ENCODE measurements at regions not wholly inside any gene's neighbourhood (a gene's known extent, or its start where the extent isn't known, plus 50 kb on each side); places are given as distances from the start of the nearest gene placed in this dataset.
"Not testable (repeated sequence)": the region's sequence is repeated elsewhere in the genome, so short reads cannot be mapped to it uniquely, and the experiment has no call there.

- DNase-seq = no peak
Observed at GRCh38 chr9:135299651-135300345, 179.8 kb upstream of the PPP1R26 start.

DNA sequence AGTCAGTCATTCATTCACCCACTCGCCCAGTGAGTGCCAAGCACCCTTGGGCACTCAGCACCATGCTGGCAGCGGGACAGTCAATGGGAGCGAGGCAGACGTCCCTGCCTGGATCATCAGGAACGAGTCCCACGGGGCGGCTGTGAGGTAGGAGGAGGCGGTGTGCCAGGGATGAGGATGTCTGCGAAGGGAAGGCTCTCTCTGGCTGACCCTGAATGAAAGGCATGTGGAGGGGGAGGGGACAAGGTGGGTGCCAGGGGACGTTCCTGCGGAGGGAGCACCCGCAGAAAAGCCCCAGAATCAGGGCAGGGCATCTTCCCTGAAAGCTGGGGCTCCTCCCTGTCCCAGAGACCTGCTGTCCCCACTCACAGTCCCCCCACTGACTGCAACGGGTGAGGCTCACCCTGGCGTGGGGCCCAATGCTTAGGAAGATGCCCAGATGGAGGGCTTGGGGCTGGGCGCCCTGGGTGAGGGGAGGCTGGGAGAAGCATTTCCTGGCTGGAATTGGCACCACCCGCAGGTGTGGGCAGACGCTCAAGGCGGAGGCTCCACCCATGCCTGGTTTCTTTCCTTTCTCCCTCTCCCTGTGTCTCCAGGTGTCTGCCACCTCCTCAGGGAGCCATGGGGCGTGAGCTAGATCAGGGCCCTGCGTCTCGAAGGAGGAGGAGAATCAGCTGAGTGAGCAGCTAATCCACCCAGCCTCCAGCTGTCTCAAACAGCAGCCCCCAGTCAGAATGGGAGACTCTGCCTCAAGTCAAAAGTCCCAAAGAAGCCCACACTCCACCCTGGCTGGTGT is 179.0 kb upstream of the PPP1R26 start:
- DNase-seq = no peak

- no peak for DNase-seq
Observed at GRCh38 chr9:135301271-135302263, 178.0 kb upstream of the PPP1R26 start.

- DNase-seq = no peak
Observed at GRCh38 chr9:135302329-135303279, 177.0 kb upstream of the PPP1R26 start.

DNA sequence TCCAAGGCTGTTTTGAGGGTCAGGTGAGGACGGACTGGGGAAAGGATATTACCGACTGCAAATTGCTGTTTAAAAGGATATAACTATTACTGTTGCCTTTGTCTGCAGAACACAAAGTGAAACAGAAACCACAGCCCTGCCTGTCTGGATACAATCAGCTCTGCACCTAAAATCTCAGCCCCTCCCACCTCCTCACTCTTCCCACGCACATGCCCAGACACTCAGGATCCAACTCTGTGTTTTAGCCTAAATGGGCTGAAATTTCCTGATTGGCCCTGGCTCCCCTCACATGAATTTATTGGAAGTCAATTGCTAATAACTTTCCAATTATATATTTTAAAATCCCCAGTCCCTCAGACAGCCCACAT is 176.3 kb upstream of the PPP1R26 start:
- DNase-seq = no peak

- DNase-seq = no peak
Observed at GRCh38 chr9:135303865-135304499, 175.6 kb upstream of the PPP1R26 start.

- DNase-seq = no peak
Observed at GRCh38 chr9:135304886-135305285, 174.7 kb upstream of the PPP1R26 start.

DNA sequence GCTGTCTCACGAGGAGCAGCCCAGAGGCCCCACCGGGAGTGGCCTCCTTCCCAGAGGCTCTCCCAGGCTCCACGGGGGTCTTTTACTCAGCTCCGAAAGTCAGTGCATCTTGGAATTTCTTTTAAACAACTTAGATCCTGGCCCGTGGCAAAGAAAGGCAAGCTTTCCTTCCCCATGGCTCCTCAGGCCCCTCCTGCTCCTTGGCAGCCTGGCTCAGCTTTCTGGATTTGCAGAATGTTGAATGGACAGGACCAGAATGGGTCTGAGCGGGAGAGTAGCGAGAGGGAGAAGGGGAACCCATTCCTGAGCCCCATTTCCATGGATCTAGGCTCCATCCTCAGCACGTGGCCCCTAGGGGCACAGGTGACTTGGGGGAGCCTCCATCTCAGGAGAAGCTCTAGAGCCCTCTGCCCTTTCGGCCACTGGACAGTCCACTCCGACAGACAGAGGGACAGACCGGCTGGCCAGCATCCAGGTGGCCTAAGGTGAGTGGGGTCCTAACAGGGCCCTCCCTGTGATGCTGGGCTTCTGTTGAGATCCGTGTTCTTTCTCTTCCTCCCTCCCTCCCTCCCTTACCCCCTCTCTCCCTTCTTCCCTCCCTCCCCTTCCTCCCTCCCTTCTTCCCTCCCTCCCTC is 173.9 kb upstream of the PPP1R26 start:
- no peak for DNase-seq

DNA sequence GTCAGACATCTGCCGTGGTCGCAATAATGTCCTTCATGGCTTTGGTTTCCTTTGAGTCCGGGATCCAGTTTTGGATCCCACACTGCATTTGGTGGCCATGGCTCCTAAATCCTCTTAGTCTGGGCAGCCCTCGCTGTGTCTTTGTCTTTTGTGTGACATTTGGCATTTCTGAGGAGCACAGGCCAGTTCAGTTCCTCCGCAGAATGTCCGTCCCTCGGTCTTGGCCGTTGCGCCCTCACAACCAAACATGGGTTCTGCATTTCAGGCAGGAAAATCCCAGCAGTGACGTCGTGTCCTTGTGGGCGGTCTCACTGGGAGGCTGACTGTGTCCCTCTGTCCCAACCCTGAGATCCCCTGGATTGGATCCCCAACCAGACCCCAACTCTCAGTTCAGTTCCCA is 172.9 kb upstream of the PPP1R26 start:
- DNase-seq = no peak

DNA sequence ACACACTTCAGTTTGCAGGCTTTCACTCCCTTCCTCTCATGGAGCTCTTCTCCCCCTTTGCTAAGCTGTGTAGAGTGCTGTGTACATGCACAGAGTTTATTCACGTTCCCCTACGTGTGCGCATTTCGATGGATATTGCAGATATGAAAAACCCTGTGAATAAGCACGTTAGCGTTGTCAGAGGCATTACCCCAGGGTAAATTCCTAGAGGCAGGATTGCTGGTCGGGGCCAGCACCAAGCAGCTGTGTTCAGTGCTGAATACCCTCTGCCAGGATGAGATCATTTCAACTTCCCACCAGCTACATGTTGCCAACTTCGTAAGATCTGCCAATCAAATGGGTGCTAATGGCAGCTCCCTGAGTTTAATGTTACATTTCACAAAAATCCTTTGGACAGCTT is 172.3 kb upstream of the PPP1R26 start:
- DNase-seq = no peak

DNA sequence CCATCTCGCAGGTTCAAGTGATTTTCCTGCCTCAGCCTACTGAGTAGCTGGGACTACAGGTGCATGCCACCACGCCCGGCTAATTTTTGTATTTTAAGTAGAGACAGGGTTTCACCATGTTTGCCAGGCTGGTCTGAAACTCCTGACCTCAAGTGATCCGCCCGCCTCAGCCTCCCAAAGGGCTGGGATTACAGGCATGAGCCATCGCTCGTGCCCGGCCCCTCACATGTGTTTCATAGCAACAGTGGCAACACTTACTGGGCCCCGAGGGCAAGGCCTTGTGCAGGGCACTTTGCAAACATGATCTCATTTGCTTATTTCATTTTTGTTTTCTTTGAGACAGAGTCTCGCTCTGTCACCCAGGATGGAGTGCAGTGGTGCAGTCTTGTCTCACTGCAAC is 171.7 kb upstream of the PPP1R26 start:
- not testable (repeated sequence) for DNase-seq

GRCh38 chr9:135308821-135309762 is 170.5 kb upstream of the PPP1R26 start:
- DNase-seq = no peak

DNA sequence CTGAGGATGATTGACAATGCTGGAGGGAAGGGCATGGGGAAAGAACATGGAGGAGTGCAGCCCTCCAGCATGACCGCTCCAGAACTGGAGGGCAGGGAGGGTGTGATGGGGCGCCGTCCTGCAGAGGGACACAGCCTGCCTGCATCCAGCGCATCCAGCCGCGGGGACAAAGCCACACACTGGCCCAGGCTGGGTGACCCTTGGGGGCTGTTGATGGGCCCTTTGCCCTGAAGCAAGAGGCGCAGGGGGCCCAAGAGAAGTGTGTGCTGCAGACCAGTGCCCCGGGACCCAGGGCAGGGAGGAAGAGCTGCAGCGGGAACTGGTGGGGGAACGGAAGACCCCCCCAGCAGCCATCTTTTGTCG is 169.8 kb upstream of the PPP1R26 start:
- DNase-seq = no peak

- no peak for DNase-seq
Observed at GRCh38 chr9:135310134-135310533, 169.4 kb upstream of the PPP1R26 start.

DNA sequence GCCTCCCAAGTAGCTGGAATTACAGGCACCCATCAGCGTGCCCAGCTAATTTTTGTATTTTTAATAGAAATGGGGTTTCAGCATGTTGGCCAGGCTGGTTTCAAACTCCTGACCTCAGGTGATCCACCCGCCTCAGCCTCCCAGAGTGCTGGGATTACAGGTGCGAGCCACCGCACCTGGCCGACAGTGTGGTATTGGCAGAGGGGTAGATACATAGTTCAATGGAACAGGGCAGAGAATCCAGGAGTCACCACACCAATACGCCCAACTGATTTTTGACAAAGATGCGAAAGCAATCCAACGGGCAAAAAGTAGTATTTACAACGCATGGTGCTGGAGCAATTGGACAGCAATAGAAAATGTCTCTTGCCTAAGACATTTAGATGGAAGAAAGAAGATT is 164.0 kb upstream of the PPP1R26 start:
- no peak for DNase-seq

DNA sequence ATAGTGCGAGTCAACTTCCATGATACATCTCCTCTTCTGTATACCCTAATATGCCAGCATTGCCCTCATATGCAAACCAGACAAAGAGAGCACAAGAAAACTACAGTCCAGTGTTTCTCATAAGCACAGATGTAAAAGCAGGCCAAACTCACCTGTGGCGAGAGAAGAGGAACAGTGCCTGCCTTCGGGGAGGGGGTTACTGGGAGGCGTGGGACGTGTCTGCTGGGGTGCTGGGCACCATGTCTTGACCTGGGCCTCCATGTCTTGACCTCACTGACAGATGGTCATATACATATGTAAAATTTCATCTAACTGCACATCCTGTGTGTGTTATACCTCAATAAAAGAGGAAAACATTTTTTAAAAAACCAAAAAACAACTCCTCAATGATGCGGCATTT is 159.3 kb upstream of the PPP1R26 start:
- DNase-seq = no peak

DNA sequence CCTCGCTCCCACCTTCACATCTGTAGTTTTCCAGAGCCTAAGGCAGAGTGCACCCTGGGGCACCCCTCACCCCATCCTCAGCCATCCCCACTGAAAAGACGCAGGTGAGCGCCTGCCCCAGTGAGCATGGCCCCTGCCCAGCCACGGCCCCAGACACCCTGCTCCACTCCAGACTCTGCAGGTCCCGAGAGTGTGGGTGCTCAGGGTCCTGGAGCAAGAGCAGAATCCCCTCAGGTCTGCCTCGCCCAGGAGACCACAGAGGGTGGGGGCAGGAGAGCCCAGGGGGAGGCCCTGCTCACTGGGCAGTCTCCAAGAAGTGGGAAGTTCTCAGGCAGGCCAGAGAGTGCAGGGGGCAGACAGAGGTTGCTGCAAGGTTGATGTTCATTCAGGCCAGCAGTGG is 158.6 kb upstream of the PPP1R26 start:
- no peak for DNase-seq

- no peak for DNase-seq
Observed at GRCh38 chr9:135321580-135321979, 158.0 kb upstream of the PPP1R26 start.

GRCh38 chr9:135324329-135324728 is 155.3 kb upstream of the PPP1R26 start:
- no peak for DNase-seq

DNA sequence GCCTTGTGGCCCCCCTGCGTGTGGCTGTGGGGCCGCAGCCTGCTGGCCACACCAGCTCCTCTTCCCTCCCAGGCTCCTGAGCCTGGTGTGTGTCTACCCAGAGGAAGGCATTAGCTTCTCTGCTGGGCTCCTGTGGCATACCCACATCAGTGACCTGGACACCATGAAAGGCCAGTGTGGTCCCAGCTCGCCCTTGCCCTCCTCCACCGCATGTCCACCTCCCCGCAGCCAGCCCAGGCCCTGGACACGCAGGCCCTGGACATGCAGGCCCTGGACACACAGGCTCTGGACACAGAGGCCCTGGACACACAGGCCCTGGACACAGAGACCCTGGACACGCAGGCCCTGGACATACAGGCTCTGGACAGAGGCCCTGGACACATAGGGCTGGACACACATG is 153.4 kb upstream of the PPP1R26 start:
- no peak for DNase-seq

All from EL (cell line).